T-helper 2 cell treated with Interferon-gamma antibody and Interleukin-4, amounts not matched to agents 100 ng/mL and 5 ng/mL, for 36 hours (primary cell): ENCODE measurements at regions not wholly inside any gene's neighbourhood (a gene's known extent, or its start where the extent isn't known, plus 50 kb on each side); places are given as distances from the start of the nearest gene placed in this dataset.
"Not testable (repeated sequence)": the region's sequence is repeated elsewhere in the genome, so short reads cannot be mapped to it uniquely, and the experiment has no call there.

Source experiments
- intact Hi-C: fragments of 100-400 bp; cut with micrococcal nuclease; formaldehyde crosslinking; loops from one replicate; pipeline ENCODE4 v1.15.1; 2023

GRCh38 chr10:118805146-118805545, 50.4 kb upstream of the CACUL1 start:
- intact Hi-C loops: no loop called here

- intact Hi-C loops: no loop called here
Measured at GRCh38 chr10:118807512-118808305, 52.9 kb upstream of the CACUL1 start.

GRCh38 chr10:118808601-118809356, 54.0 kb upstream of the CACUL1 start:
- intact Hi-C loops: no loop called here

GRCh38 chr10:118809357-118810220, 54.8 kb upstream of the CACUL1 start:
- intact Hi-C loops: no loop called here

- intact Hi-C loops: no loop called here
Measured at GRCh38 chr10:118810796-118811505, 56.2 kb upstream of the CACUL1 start.

GRCh38 chr10:118811675-118812392, 57.1 kb upstream of the CACUL1 start:
- intact Hi-C loops: no loop called here

GRCh38 chr10:118812393-118812740, 57.6 kb upstream of the CACUL1 start:
- intact Hi-C loops: no loop called here

- intact Hi-C loops: not testable (repeated sequence)
Measured at GRCh38 chr10:118813001-118813400, 58.2 kb upstream of the CACUL1 start.

GRCh38 chr10:118816471-118817168, 61.9 kb upstream of the CACUL1 start:
- intact Hi-C loops: no loop called here

GRCh38 chr10:118817328-118818068, 62.7 kb upstream of the CACUL1 start:
- intact Hi-C loops: no loop called here

GRCh38 chr10:118818621-118819221, 64.0 kb upstream of the CACUL1 start:
- intact Hi-C loops: no loop called here

GRCh38 chr10:118820326-118821116, 65.8 kb upstream of the CACUL1 start:
- intact Hi-C loops: no loop called here

- intact Hi-C loops: no loop called here
Measured at GRCh38 chr10:118823256-118823907, 68.6 kb upstream of the CACUL1 start.

- intact Hi-C loops: no loop called here
Measured at GRCh38 chr10:118827053-118827452, 72.3 kb upstream of the CACUL1 start.

- intact Hi-C loops: no loop called here
Measured at GRCh38 chr10:118827466-118828155, 72.8 kb upstream of the CACUL1 start.

- intact Hi-C loops: no loop called here
Measured at GRCh38 chr10:118832241-118832651, 77.5 kb upstream of the CACUL1 start.

- intact Hi-C loops: not testable (repeated sequence)
Measured at GRCh38 chr10:118834370-118834769, 79.6 kb upstream of the CACUL1 start.
